ELR (cell line): ENCODE measurements at regions not wholly inside any gene's neighbourhood (a gene's known extent, or its start where the extent isn't known, plus 50 kb on each side); places are given as distances from the start of the nearest gene placed in this dataset.

Experiments used
- DNase-seq: peaks from one replicate; pipeline ENCODE4 v3.0.0-alpha.2; 2015; ENCODE audit warnings: low read depth

- DNase-seq: peak; percentile 11
Observed at GRCh38 chr9:124179196-124180071, 78.3 kb upstream of the NEK6 start.

- peak; percentile 10 for DNase-seq
Observed at GRCh38 chr9:124180557-124180956, 77.2 kb upstream of the NEK6 start.

- no peak for DNase-seq
Observed at GRCh38 chr9:124182741-124183140, 75.0 kb upstream of the NEK6 start.

GRCh38 chr9:124183772-124184171, 74.0 kb upstream of the NEK6 start:
- no peak for DNase-seq

- no peak for DNase-seq
Observed at GRCh38 chr9:124185413-124185812, 72.3 kb upstream of the NEK6 start.

GRCh38 chr9:124187311-124187710, 70.4 kb upstream of the NEK6 start:
- no peak for DNase-seq

GRCh38 chr9:124188331-124189110, 69.2 kb upstream of the NEK6 start:
- no peak for DNase-seq

GRCh38 chr9:124190761-124191160, 67.0 kb upstream of the NEK6 start:
- no peak for DNase-seq

- no peak for DNase-seq
Observed at GRCh38 chr9:124191691-124192395, 65.9 kb upstream of the NEK6 start.

- no peak for DNase-seq
Observed at GRCh38 chr9:124196814-124197176, 61.0 kb upstream of the NEK6 start.

GRCh38 chr9:124197177-124198095, 60.3 kb upstream of the NEK6 start:
- DNase-seq: no peak

GRCh38 chr9:124198331-124198730, 59.4 kb upstream of the NEK6 start:
- DNase-seq: no peak

GRCh38 chr9:124198948-124199347, 58.8 kb upstream of the NEK6 start:
- no peak for DNase-seq

GRCh38 chr9:124199474-124199873, 58.3 kb upstream of the NEK6 start:
- no peak for DNase-seq

- DNase-seq: no peak
Observed at GRCh38 chr9:124202447-124202971, 55.2 kb upstream of the NEK6 start.

- DNase-seq: no peak
Observed at GRCh38 chr9:124205686-124206352, 51.9 kb upstream of the NEK6 start.

- DNase-seq: no peak
Observed at GRCh38 chr9:124206391-124206790, 51.4 kb upstream of the NEK6 start.
